ENCODE measurements at regions not wholly inside any gene's neighbourhood (a gene's known extent, or its start where the extent isn't known, plus 50 kb on each side); places are given as distances from the start of the nearest gene placed in this dataset.

DNA sequence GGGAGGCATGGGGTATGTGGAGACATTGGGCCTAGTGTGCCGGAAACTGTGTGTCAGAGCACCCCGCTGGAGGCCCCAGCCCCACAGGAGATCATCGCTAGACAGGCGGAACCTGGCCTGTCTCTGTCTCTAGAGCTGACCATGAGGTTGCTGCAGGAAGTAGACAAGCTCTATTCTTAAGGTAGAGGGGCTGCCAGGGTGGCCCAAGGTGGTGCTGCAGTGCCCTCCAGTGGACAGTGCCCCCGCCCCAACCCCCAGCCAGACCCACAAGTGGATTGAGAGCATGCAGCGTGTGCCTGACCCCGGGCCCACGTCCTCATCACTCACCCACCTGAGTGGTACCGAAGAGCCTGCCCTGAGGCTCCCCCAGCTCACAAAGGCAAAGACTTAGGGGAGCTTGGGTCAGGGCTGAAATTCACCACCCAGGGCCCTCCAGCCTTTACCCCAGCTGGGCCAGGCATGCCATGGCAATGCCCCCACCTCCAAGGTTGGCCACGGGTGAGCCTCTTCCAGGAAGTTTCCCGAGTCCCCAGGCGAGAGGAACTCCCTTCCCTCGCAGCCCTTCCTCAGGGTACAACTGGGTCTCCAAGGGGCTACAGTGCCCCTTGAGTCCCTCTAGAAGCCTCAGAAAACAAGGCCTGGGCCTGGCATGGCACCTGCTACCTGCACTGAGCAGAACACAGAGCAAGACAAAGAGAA lies 155.0 kb downstream of the TTC32 start:
- no peak for DNase-seq

DNA sequence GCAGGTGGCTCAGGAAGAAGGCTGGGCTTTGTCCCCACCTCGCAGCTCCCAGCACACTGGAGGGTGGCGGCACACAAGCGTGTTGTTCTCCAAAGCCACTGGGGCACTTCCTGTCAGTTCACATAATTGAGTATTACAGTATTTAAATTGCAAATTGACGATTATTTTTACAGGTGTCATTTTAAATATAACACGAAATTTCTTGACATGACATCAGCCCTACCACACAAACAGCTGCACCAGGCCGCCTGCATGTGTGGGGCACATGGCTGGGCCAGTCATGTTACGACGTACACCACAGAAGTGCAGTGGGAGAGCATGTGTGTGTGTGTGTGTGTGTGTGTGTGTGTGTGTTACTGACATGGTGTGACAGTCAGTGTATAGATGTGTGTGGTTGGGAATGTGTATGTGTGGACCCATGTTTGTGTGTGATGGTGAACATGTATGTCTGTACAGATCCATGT lies 155.6 kb downstream of the TTC32 start:
- no peak for DNase-seq

DNA sequence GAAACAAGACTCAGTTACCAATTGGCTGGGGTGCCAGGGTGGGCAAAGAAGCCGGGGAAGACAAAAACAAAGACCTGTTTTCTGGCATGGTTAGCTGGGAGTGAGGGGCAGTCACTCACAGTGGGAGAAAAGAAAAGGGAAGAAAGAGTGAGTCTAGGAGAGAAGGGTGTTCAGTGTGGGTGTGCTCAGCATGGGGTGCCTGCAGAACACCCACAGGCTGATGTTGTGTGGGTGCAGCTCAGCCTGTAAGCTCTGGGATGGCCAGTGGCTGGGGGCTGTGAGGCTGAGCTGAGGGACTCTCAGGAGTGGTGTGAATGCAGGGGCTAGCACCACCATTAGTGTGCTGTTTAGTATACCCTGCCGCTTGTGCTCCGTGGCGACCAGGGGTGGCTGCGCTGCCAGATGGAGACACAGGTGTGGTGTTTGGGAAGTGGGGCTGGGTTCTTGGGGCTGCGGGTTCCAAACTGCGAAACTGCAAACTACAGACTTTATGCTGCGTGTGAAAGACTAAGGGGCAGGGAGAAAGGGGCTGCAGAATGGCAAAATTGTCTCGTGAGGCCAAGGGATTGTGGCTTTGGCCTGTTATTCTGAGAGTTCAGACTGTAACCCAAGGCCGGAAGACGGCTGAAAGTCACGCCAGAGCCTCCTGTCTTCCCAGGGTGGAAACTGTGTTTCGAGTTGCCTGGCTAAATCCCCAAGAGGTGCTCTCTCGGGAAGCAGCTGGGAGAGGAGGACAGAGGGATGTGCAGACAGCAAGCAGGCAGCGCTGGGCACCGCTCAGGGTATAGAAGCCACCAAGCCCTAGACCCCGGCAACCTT lies 156.3 kb downstream of the TTC32 start:
- no peak for DNase-seq

DNA sequence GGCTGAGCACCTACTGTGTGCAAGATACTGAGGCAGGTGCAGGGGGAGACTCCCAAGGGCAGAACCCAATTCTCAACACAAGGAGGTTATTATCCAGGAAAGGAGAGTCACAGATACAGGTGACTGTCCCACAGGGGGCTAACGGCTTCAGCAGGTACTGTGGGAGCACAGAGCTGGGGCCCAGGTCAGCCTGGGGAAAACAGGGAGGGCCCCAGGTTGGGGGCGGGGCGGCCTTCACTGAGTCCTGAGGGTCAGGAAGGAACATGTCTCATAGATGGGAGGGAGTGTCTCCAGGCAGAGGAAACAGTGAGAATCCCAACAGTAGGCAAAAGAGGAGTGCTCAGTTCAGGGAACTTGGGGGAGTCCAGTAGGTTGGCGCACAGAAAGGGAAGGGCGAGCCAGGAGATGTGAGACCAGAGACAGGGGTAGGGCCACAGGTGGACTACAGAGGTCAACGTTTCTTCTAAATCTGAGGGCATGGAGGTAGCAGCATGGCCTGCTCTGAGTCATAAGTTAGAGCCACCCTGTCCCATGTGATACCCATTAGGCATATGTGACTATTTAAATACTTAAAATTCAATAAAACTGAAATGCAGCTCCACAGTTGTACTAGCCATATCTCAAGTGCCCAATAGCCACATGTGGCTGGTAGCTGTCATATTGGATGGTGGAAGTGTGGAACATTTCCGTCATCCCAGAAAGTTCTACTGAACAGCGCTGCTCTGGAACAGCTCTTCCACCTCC lies 157.2 kb downstream of the TTC32 start:
- DNase-seq, result no peak

DNA sequence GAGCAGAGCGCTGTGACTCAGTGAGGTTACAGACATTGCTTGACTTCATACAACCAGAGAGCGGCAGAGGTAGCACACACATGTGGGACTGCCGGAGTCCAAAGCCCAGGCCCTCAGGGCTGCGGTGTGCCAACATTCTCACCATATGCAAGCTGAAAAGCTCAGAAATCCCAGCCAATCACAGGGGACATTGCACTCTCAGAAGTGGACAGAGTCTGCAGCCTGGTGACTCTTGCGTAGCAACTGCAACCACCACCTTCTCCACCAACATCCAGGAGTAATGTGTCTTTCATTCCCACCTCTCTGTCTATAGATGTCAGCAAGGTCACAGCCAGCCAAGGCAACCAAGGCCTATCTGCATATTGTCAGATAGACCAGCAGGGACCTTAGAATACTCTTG lies 158.1 kb downstream of the TTC32 start:
- no peak for DNase-seq

DNA sequence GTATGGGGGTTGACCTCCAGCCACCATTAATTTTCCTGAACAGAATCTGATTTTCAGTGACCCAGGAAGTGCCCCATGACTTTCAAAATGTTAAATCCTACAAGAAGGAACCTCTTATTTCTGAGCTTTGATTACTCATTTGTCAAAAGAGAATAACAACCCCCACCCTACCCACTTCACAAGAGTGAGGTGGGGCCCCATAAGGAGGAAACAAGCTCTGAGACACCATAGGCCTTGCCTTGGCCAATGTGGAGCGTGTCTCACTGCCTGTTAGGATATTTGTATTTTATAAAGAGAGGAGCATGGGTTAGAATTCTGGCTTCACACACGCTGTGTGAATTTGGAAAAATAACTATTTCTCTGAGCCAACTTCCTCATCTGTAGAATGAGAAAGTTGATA lies 158.9 kb downstream of the TTC32 start:
- DNase-seq, result no peak

DNA sequence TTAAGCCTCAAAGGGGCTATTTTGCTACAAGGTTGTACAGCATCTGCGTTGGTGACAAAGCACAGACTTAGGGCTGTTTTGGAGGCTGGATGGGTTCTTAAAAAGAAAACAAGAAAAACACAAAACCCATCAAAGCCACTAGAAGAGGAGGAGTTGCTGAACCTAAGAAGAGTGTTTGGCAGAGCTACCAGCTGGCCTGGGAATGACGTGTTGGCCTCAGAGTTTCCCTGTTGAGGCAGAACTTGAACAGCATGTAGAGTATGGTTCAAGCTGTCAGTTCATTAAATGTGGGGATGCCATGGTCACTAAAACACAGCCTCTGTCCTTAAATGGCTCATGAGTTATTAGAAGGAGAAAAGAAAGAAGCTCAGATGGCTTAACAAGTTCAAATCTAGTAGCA lies 162.5 kb downstream of the TTC32 start:
- DNase-seq, result no peak

DNA sequence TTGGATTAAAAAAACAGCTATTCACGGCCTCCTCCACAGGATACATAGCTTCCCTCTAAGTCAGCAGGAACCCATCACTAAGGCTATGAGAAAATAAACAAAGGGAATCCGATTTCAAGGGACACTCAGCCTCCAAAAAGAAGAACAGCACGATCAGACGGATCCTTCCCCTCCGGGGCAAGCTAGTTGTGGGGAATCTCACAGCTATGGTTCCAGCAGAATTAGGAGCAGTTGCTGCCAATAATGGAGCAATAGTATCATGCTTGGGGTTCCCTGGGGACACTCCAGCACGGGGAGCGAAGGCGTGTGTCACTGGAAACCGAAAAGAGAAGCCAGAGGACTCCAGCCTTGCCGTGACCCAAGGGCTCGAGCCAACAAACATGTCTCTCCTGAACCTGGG lies 163.1 kb downstream of the TTC32 start:
- no peak for DNase-seq

DNA sequence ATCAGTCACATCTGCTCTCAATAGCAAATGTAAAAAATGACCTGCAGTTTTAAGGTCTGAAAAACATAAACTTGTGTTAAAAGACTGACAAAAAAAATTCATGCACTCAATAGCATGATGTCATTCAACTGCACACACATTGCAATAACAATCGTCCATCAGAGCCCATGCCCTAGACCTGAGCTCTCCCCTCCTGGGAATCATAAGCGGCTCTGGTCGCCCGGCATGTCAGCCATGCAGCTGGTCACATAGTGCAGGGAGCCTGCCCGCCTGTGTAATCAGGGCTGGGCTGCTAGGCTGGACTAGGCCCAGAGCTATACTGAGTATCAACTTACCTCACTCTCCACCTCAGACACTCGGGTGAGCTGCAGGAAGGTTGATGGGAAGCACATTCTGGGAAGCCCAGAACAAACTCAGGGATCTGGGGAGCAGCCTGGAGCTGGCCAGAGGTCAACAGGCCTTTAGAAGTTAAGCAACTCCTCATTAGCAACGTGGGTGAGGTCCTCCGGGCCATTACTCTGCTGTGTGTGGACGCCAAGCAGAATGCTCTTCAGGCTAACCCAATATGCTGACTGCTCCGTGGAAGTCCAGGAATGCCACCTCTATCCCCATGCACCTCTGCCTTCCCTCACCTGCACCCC lies 165.5 kb downstream of the TTC32 start:
- DNase-seq, result no peak

DNA sequence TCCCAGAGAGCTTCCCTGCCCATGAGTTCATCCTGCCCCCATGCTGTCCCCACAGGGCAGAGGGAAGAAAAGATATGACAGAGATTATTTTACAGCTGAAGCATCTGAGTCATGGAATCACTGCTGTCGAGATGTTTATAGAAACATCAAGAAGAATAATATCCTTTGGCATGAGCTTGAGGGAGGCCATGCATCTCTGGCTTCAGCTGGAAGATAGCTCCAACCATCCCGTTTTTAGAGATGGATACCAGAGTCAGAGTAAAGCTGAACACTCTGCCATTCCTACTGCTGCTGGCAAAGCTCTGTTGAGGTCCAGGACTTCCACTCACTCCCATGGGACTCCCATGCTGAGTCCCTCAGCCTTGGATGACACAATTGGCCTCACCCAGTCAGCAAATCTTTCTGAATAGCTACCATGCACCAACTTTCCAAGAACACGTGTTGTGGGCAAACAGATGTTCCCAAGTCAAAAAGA lies 167.8 kb downstream of the TTC32 start:
- DNase-seq, result no peak

DNA sequence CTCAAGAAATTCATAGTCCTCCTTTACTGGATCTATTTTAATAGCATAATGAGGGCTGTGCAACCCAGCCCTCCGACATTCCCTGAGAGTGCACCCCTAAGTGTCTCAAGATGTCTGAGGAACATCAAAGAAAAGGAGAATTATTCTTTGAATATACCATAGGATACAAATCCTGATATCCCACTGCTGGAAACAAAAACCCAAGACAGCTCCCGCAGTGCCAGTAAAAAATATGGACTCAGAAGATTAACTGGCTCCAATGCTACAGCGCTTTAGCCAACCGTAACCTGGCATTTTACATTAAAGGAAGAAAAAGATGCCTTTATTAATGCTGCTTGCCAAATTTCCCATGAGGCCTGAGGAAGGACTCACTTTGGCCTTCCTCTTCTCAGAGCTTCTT lies 168.4 kb downstream of the TTC32 start:
- DNase-seq, result no peak

DNA sequence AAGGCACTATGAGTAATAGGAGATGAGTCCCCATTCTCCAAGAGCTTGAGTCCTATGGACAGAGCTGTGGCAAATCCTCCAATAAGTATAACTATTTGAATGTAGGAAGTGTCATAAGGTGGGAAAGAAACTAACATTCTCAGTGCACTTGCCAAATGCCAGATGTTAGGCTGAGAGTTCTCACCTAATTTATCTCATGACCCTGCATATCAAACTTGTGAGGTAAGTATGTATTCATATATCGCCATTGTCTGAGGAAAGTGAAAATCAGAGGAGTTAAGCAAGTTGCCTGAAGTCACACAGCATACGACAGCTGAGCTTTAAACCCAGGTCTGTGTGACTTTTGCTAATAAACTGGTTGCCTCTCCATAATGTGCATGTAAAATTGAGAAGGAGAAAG lies 169.5 kb downstream of the TTC32 start:
- DNase-seq, result no peak

DNA sequence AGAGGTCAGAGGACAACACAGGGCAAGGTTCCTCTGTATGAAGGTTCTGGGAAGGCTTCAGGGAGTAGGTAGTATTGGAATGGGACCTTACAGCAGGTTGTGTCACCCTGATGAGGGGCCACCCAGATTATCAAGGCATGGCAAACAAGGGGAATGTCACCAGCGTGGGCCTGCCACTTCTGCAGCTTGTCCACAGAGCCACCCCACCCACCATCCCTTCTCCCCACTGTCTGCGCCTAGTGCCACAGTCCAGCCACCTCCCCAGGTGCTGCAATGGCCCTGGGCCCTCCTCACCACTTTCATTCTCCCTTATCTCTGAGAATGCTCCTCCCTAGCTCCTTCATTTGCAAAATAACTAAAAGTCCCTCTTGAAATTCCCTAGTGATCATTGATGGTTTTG lies 170.3 kb downstream of the TTC32 start:
- DNase-seq, result no peak

DNA sequence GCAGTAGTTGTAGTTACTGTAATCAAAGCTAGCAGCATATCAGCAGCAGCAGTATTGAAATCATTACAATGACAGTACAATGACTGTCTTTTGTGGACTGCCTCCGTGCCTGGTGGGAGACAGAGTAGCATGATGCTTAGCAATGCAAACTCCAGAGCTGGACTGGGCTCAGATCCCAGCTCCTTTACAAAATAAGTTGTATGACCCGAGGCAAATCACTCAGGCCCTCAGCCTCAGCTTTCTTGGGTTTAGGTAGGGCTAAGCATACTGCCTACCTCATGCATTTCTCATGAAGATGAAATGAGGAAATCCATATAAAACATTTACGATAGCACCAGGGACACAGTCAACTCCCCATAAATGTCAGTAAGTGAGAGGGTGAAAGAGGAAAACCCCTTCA lies 170.7 kb downstream of the TTC32 start:
- DNase-seq, result no peak

DNA sequence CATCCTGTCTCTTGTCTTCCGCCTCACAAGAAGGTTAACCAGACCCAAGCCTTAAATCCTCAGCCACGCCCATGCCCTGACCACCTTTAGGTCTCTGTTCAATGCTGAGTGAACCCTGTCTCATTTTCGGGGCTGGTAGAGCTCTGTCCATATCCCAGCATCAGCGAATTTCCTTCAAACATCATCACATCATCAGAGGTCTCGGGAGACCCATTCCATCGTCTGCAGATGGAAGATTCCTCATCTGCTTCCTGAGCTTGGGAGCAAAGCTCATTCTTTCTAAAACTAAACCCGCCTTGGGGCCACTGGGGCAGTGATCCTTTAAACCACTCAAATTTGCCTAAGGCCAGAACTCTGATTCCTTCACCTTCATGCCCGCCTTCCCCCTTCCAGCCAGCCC lies 173.7 kb downstream of the TTC32 start:
- DNase-seq, result no peak

DNA sequence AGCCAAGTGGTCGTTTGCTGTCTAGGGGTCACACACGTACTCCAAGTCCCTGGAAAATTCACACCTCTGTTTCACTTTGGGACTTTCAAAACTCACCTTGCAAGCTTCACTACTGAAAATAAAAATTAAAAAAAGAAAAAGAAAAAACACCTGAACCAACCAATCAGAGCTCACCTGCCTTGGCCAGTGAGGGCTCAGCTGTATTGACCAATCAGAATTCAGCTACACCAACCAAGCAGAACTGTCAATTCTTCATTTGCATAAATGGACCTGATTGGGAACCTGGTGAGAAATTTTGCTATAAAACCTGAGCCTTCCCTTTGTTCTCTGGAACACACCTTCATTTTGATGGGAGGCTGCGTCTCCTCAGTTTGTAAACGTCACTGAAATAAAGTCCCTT lies 176.4 kb downstream of the TTC32 start:
- DNase-seq, result no peak

DNA sequence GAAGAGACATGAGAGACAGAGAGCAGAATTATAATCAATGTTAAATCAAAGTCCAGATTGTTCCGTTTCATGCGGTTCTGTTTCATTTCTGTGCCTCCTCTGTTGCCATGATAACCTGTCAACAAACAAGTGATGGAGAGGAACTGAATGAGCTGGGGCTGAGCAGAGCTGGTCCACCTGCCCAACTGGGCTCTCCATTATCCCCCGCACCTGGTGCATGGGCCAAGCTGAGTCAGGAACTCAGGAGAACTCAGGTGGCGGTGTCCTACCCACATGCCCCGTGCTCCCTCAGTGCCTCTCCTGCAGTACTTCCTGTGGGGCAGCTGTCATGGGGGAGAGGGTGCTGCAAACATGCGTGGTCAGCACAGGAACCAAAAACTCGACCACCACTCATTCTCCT lies 178.8 kb downstream of the TTC32 start:
- no peak for DNase-seq

DNA sequence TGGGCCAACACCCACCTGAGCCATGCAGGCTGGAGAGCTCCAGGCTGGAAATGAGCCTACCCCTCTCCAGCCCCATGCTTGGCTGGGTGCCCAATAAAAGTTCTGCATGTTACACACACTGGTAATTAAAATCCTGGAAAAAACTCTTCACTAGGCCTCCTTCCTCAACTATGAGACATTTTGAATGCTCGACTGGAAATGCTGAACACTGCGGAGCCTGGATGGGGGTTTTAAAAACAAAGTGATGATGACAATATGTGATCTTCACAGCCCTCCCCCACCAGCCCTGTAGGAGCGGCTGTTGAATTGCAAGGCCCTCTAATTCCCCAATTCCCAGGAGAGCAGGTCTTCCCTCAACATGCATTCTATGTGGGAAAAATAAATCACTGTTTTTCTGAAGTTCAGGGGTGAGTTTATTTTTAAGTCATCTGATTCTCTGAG lies 179.2 kb downstream of the TTC32 start:
- DNase-seq, result no peak

DNA sequence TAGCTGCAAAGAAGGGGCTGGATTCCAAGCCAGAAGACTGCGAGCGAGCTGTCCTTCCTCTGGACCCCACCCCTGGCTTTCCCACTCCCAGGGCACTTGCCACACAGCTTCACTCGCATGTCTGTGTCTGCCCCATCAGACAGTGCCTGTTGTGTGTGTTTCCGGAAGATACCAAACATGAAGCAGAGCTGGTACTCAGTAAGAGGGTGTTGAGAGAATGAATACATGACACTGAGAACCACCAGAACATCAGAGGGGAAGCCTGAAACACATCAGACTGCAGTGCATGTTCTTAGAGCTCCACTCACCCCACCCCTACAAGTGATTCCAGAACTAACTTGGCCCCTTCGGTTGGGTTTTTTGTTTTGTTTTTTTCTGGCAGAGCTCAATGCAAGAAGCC lies 181.5 kb downstream of the TTC32 start:
- DNase-seq, result no peak

DNA sequence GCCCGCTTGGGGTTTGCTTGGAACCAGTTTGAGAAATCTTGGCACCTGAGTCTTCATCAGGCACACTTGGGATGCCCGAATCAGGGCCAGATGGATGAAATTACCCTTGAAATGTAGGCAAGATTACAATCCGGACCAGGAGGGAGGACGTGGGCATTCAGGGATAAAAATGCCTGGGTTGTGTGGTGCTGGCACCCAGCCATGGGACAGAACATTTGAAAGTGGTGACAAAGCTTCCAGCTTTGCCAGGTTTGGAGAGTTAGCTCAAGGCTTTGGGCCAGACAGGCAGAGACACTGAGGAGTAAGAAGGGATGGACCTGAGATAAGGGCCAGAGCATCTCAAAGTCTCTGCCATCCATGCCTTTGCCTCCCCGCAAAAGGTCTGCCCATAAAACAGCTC lies 182.2 kb downstream of the TTC32 start:
- DNase-seq, result no peak

DNA sequence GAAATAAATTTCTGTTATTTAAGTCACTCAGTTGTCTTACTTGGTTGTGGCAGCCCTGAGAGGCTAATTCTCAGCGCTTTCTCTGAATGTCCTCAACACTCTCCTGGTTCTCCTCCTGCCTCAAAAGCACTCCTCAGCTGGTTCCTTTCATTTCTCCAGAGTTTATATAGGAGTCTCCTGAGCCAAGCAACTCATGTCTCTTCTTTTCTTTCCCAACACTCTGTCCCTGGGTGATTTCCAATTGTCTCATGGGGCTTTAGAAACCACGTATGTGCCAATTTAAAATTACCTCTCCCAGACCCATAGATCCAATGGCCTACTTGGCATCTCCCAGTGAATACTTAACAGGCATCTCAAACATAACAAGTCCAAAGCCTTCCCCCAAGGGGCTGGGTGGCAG lies 184.3 kb downstream of the TTC32 start:
- DNase-seq, result no peak

DNA sequence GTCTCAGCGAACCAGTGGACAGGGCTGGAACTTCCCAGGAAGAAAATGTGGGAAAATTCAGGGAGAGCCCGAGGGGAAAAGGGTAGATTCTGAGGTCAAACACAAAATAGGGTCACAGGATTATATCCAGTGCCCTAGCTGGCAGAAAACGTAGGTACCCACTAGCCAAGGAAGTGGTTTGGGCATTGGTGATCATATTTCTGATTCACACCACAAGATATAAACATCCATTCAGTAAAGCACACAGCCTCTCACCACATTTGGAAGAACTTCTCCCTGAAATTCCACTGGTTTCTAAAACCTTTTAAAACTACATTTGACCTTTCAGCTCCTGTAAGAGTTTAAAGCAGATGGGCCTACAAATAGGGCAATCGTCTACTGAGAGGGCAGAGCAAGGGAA lies 186.9 kb downstream of the TTC32 start:
- DNase-seq, result no peak

DNA sequence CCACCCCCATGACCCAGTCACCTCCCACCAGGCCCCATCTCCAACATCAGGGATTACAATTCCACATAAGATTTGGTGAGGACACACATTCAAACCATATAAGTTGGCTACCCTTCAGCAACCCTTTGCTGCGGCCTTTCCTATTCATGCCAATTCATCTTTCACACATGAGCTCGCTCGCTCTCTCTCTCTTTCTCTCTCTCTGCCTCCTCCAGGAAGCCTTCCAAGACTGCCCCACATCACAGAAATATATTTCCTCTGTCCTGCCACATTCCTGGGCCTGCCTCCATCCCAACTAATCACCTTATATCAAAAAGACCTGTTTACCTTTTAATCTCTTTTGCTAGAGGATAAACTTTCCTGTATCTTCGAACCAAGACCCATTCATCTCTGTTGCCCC lies 188.9 kb downstream of the TTC32 start:
- DNase-seq, result no peak

Data from inflammatory macrophage (primary cell).